ENCODE measurements at regions not wholly inside any gene's neighbourhood (a gene's known extent, or its start where the extent isn't known, plus 50 kb on each side); places are given as distances from the start of the nearest gene placed in this dataset.

- Histone ChIP-seq H3K27me3 (no peaks in the 10 kb centered on the region; the same call in 1 of the 2 replicates), H3K36me3 (no peaks in the 10 kb centered on the region), H3K4me1 (no peaks in the 10 kb centered on the region), H3K27ac (no peak overlapping the region), H3K4me3 (no peak overlapping the region), H3K9me3 (replicated peaks) (no peaks in the 10 kb centered on the region)
- peak in 1 of 2 experiments; percentile 16 for DNase-seq
These were observed 195.9 kb downstream of the KDR start for GRCh38 chr4:54929459-54929858.

GRCh38 chr4:54924891-54925290, 200.5 kb downstream of the KDR start:
- H3K27ac ChIP-seq = no peak overlapping the region
- no peaks in the 10 kb centered on the region for H3K4me1 ChIP-seq
- H3K4me3 ChIP-seq = no peak overlapping the region
- peak in 1 of 2 experiments; percentile 21 for DNase-seq
- no peaks in the 10 kb centered on the region for H3K36me3 ChIP-seq
- H3K9me3 ChIP-seq (replicated peaks) = 0 out of 2 replicates have a peak, but pooled peaks cover 7% of the 10 kb centered on the region
- no peaks in the 10 kb centered on the region; the same call in 1 of the 2 replicates for H3K27me3 ChIP-seq

GRCh38 chr4:54915276-54915675, 210.1 kb downstream of the KDR start:
- no peak for DNase-seq
- H3K27ac ChIP-seq = no peak overlapping the region
- no peaks in the 10 kb centered on the region for H3K27me3 ChIP-seq
- H3K36me3 ChIP-seq = no peaks in the 10 kb centered on the region
- H3K4me1 ChIP-seq = no peaks in the 10 kb centered on the region
- no peak overlapping the region for H3K4me3 ChIP-seq
- 0 out of 2 replicates have a peak, but pooled peaks cover 2% of the 10 kb centered on the region for H3K9me3 ChIP-seq (replicated peaks)

- Histone ChIP-seq H3K27me3 (no peaks in the 10 kb centered on the region), H3K9me3 (replicated peaks) (no peaks in the 10 kb centered on the region), H3K36me3 (no peaks in the 10 kb centered on the region), H3K4me3 (no peak overlapping the region), H3K27ac (no peak overlapping the region), H3K4me1 (no peaks in the 10 kb centered on the region)
- DNase-seq = no peak
These were observed 210.6 kb downstream of the KDR start for GRCh38 chr4:54914781-54915180.

- Histone ChIP-seq H3K27ac (no peak overlapping the region), H3K27me3 (no peaks in the 10 kb centered on the region)
These were observed 211.5 kb downstream of the KDR start for GRCh38 chr4:54913751-54914526.

GRCh38 chr4:54912155-54912554, 213.2 kb downstream of the KDR start:
- DNase-seq = no peak

More at GRCh38 chr4:54913751-54914526, 211.5 kb downstream of the KDR start:
- no peaks in the 10 kb centered on the region for H3K9me3 ChIP-seq (replicated peaks)
- H3K4me1 ChIP-seq = no peaks in the 10 kb centered on the region
- H3K4me3 ChIP-seq = no peak overlapping the region
- no peaks in the 10 kb centered on the region for H3K36me3 ChIP-seq
- no peak for DNase-seq

GRCh38 chr4:54909961-54910360, 215.4 kb downstream of the KDR start:
- Histone ChIP-seq H3K27me3 (no peaks in the 10 kb centered on the region), H3K4me3 (no peak overlapping the region), H3K27ac (no peak overlapping the region), H3K4me1 (no peaks in the 10 kb centered on the region), H3K36me3 (no peaks in the 10 kb centered on the region), H3K9me3 (replicated peaks) (0 out of 2 replicates have a peak, but pooled peaks cover 3% of the 10 kb centered on the region)
- no peak for DNase-seq

More at GRCh38 chr4:54912155-54912554, 213.2 kb downstream of the KDR start:
- no peak overlapping the region for H3K4me3 ChIP-seq
- no peaks in the 10 kb centered on the region for H3K36me3 ChIP-seq
- H3K27me3 ChIP-seq = no peaks in the 10 kb centered on the region
- H3K4me1 ChIP-seq = no peaks in the 10 kb centered on the region
- H3K27ac ChIP-seq = no peak overlapping the region
- H3K9me3 ChIP-seq (replicated peaks) = no peaks in the 10 kb centered on the region

- 0 out of 2 replicates have a peak, but pooled peaks cover 3% of the 10 kb centered on the region for H3K9me3 ChIP-seq (replicated peaks)
- no peaks in the 10 kb centered on the region for H3K4me1 ChIP-seq
- no peak for DNase-seq
- no peak overlapping the region for H3K4me3 ChIP-seq
- H3K27me3 ChIP-seq = no peaks in the 10 kb centered on the region
- H3K27ac ChIP-seq = no peak overlapping the region
- H3K36me3 ChIP-seq = no peaks in the 10 kb centered on the region
These were observed 216.6 kb downstream of the KDR start for GRCh38 chr4:54908763-54909162.

GRCh38 chr4:54904953-54905352, 220.4 kb downstream of the KDR start:
- no peak for DNase-seq
- H3K4me3 ChIP-seq = no peak overlapping the region
- H3K27ac ChIP-seq = no peak overlapping the region
- no peaks in the 10 kb centered on the region for H3K27me3 ChIP-seq
- no peaks in the 10 kb centered on the region for H3K4me1 ChIP-seq
- H3K36me3 ChIP-seq = no peaks in the 10 kb centered on the region
- H3K9me3 ChIP-seq (replicated peaks) = 0 out of 2 replicates have a peak, but pooled peaks cover 3% of the 10 kb centered on the region

GRCh38 chr4:54902976-54903375, 222.4 kb downstream of the KDR start:
- Histone ChIP-seq H3K27ac (no peak overlapping the region), H3K9me3 (replicated peaks) (0 out of 2 replicates have a peak, but pooled peaks cover 3% of the 10 kb centered on the region), H3K4me3 (no peak overlapping the region), H3K36me3 (no peaks in the 10 kb centered on the region), H3K27me3 (no peaks in the 10 kb centered on the region), H3K4me1 (no peaks in the 10 kb centered on the region)
- DNase-seq = no peak

- Histone ChIP-seq H3K9me3 (replicated peaks) (0 out of 2 replicates have a peak, but pooled peaks cover 3% of the 10 kb centered on the region), H3K36me3 (no peaks in the 10 kb centered on the region), H3K4me3 (no peak overlapping the region), H3K4me1 (no peaks in the 10 kb centered on the region), H3K27me3 (no peaks in the 10 kb centered on the region), H3K27ac (no peak overlapping the region)
- no peak for DNase-seq
These were observed 223.1 kb downstream of the KDR start for GRCh38 chr4:54902271-54902670.

GRCh38 chr4:54901202-54901601, 224.2 kb downstream of the KDR start:
- Histone ChIP-seq H3K9me3 (replicated peaks) (no peaks in the 10 kb centered on the region), H3K27me3 (no peaks in the 10 kb centered on the region)
- DNase-seq = no peak

GRCh38 chr4:54898656-54899340, 226.6 kb downstream of the KDR start:
- Histone ChIP-seq H3K9me3 (replicated peaks) (no peaks in the 10 kb centered on the region), H3K4me1 (no peaks in the 10 kb centered on the region), H3K27me3 (no peaks in the 10 kb centered on the region), H3K27ac (no peak overlapping the region), H3K4me3 (no peak overlapping the region), H3K36me3 (no peaks in the 10 kb centered on the region)
- no peak for DNase-seq

More at GRCh38 chr4:54901202-54901601, 224.2 kb downstream of the KDR start:
- Histone ChIP-seq H3K4me3 (no peak overlapping the region), H3K36me3 (no peaks in the 10 kb centered on the region), H3K27ac (no peak overlapping the region), H3K4me1 (no peaks in the 10 kb centered on the region)

- Histone ChIP-seq H3K27me3 (no peaks in the 10 kb centered on the region), H3K36me3 (no peaks in the 10 kb centered on the region), H3K4me3 (no peak overlapping the region), H3K27ac (no peak overlapping the region), H3K4me1 (no peaks in the 10 kb centered on the region), H3K9me3 (replicated peaks) (no peaks in the 10 kb centered on the region)
- DNase-seq = no peak
These were observed 227.3 kb downstream of the KDR start for GRCh38 chr4:54898056-54898562.

- Histone ChIP-seq H3K27me3 (no peaks in the 10 kb centered on the region), H3K36me3 (no peaks in the 10 kb centered on the region), H3K4me1 (no peaks in the 10 kb centered on the region), H3K4me3 (no peak overlapping the region), H3K9me3 (replicated peaks) (no peaks in the 10 kb centered on the region), H3K27ac (no peak overlapping the region)
- no peak for DNase-seq
These were observed 227.8 kb downstream of the KDR start for GRCh38 chr4:54897590-54897989.

Data from SJCRH30 (cell line).